GM12892 (cell line): ENCODE measurements at regions not wholly inside any gene's neighbourhood (a gene's known extent, or its start where the extent isn't known, plus 50 kb on each side); places are given as distances from the start of the nearest gene placed in this dataset.

ENCODE experiments used
- POLR2A ChIP-seq: IDR thresholded peaks from 2 replicates; pipeline ENCODE4 v1.6.1; 2011; ENCODE audit warnings: low read depth, low read length, control low read depth
- POLR2AphosphoS5 ChIP-seq: IDR thresholded peaks from 2 replicates; pipeline ENCODE4 v1.6.1; 2011; ENCODE audit warnings: low read depth, low read length, control low read depth

- no peak for TF ChIP-seq POLR2A
- no peak for TF ChIP-seq POLR2AphosphoS5
Observed at GRCh38 chr5:13252699-13253098, 691.8 kb downstream of the DNAH5 start.
